HEK293 (cell line): ENCODE measurements at regions not wholly inside any gene's neighbourhood (a gene's known extent, or its start where the extent isn't known, plus 50 kb on each side); places are given as distances from the start of the nearest gene placed in this dataset.

Source experiments
- CTCF ChIA-PET: fragments of 350-600 bp; formaldehyde crosslinking; extraction: SDS; loops from one replicate; lab custom pipeline; 2021; ENCODE audit warnings: antibody characterized with exemption; lab: Yijun Ruan, JAX
- POLR2A ChIA-PET: fragments of 300-600 bp; formaldehyde crosslinking; extraction: SDS; loops from one replicate; lab custom pipeline; 2020; ENCODE audit warnings: antibody characterized with exemption, inconsistent platforms; lab: Yijun Ruan, JAX
- H3K27ac ChIP-seq: fragments of 200-500 bp; sonication (Bioruptor generic); 2 replicates; pipeline ENCODE4 v1.5.1; 2014; ENCODE audit warnings: low read depth, low read length, control low read depth, inconsistent platforms; ENCODE audit errors: extremely low read depth
- H3K36me3 ChIP-seq, 2 experiments: fragments of 200-500 bp in 1 of 2; sonication (Bioruptor generic) in 1 of 2; 1 replicate in 1 of 2; 2 replicates in 1 of 2; pipeline ENCODE4 v1.5.1; 2014 to 2017; ENCODE audit warnings: inconsistent platforms in 2 of 2, low read length in 2 of 2; ENCODE audit not compliant: control insufficient read depth in 2 of 2, insufficient read depth in 1 of 2
- H3K4me1 ChIP-seq: fragments of 200-500 bp; sonication (Bioruptor generic); 2 replicates; pipeline ENCODE4 v1.5.1; 2014; ENCODE audit warnings: mild to moderate bottlenecking, low read length, inconsistent platforms; ENCODE audit not compliant: control insufficient read depth, insufficient read depth
- H3K4me3 ChIP-seq: 2 replicates; pipeline ENCODE4 v1.5.1; 2011; ENCODE audit warnings: low read depth, mild to moderate bottlenecking, control low read depth, low read length, moderate library complexity
- H3K9me3 ChIP-seq: fragments of 200-500 bp; sonication (Bioruptor generic); 2 replicates; pipeline ENCODE4 v1.5.1; 2014; ENCODE audit warnings: low read depth, low read length, inconsistent platforms; ENCODE audit not compliant: control insufficient read depth, insufficient read depth
- BCL11B ChIP-seq: fragments of 450-650 bp; formaldehyde crosslinking; IDR thresholded peaks from 2 replicates; pipeline ENCODE4 v1.5.1; 2016; ENCODE audit warnings: low read depth, missing biosample characterization, missing genetic modification characterization
- FEZF1 ChIP-seq: fragments of 450-650 bp; formaldehyde crosslinking; IDR thresholded peaks from 2 replicates; pipeline ENCODE4 v1.5.1; 2016; ENCODE audit warnings: missing biosample characterization, missing genetic modification characterization
- HOXC10 ChIP-seq: sonication (generic); formaldehyde crosslinking; IDR thresholded peaks from 2 replicates; pipeline ENCODE4 v1.8.1; 2023; ENCODE audit warnings: mild to moderate bottlenecking, missing genetic modification reagents
- PRDM2 ChIP-seq: fragments of 450-650 bp; formaldehyde crosslinking; IDR thresholded peaks from 2 replicates; pipeline ENCODE4 v1.5.1; 2016; ENCODE audit warnings: missing biosample characterization, missing genetic modification characterization, borderline replicate concordance
- REPIN1 ChIP-seq: fragments of 450-650 bp; formaldehyde crosslinking; IDR thresholded peaks from 2 replicates; pipeline ENCODE4 v1.5.1; 2017; ENCODE audit warnings: missing biosample characterization, missing genetic modification characterization, low read depth
- SCRT1 ChIP-seq: fragments of 450-650 bp; formaldehyde crosslinking; IDR thresholded peaks from 2 replicates; pipeline ENCODE4 v1.5.1; 2016; ENCODE audit warnings: missing biosample characterization, missing genetic modification characterization, borderline replicate concordance
- SP2 ChIP-seq: fragments of 450-650 bp; formaldehyde crosslinking; IDR thresholded peaks from 2 replicates; pipeline ENCODE4 v1.5.1; 2016; ENCODE audit warnings: missing biosample characterization, missing genetic modification characterization
- TRIM28 ChIP-seq: IDR thresholded peaks from 2 replicates; pipeline ENCODE4 v1.6.1; 2011; ENCODE audit warnings: low read length, control low read depth, borderline replicate concordance
- YY1 ChIP-seq: fragments of 450-650 bp; formaldehyde crosslinking; IDR thresholded peaks from 2 replicates; pipeline ENCODE4 v1.5.1; 2018; ENCODE audit warnings: missing biosample characterization, missing genetic modification characterization
- ZBTB48 ChIP-seq: fragments of 450-650 bp; formaldehyde crosslinking; IDR thresholded peaks from 2 replicates; pipeline ENCODE4 v1.5.1; 2016; ENCODE audit warnings: missing biosample characterization, missing genetic modification characterization
- ZNF114 ChIP-seq: fragments of 450-650 bp; formaldehyde crosslinking; IDR thresholded peaks from 2 replicates; pipeline ENCODE4 v1.5.0; 2017; ENCODE audit warnings: missing biosample characterization, missing genetic modification characterization
- ZNF140 ChIP-seq: fragments of 450-650 bp; formaldehyde crosslinking; IDR thresholded peaks from 2 replicates; pipeline ENCODE4 v1.5.1; 2016; ENCODE audit warnings: missing biosample characterization, missing genetic modification characterization
- ZNF148 ChIP-seq: fragments of 450-650 bp; formaldehyde crosslinking; IDR thresholded peaks from 2 replicates; pipeline ENCODE4 v1.5.0; 2017; ENCODE audit warnings: missing biosample characterization, missing genetic modification characterization, borderline replicate concordance
- ZNF155 ChIP-seq: fragments of 450-650 bp; formaldehyde crosslinking; IDR thresholded peaks from 2 replicates; pipeline ENCODE4 v1.5.1; 2016; ENCODE audit warnings: missing biosample characterization, missing genetic modification characterization
- ZNF23 ChIP-seq: fragments of 450-650 bp; formaldehyde crosslinking; IDR thresholded peaks from 2 replicates; pipeline ENCODE4 v1.5.1; 2016; ENCODE audit warnings: missing biosample characterization, missing genetic modification characterization, borderline replicate concordance
- ZNF302 ChIP-seq: fragments of 450-650 bp; formaldehyde crosslinking; IDR thresholded peaks from 2 replicates; pipeline ENCODE4 v1.5.1; 2016; ENCODE audit warnings: missing biosample characterization, missing genetic modification characterization, low read depth
- ZNF335 ChIP-seq: fragments of 450-650 bp; formaldehyde crosslinking; conservative IDR thresholded peaks from 2 replicates; pipeline ENCODE4 v1.5.1; 2016; ENCODE audit warnings: missing biosample characterization, missing genetic modification characterization
- ZNF350 ChIP-seq: fragments of 450-650 bp; formaldehyde crosslinking; IDR thresholded peaks from 2 replicates; pipeline ENCODE4 v1.5.0; 2017; ENCODE audit warnings: missing biosample characterization, mild to moderate bottlenecking, missing genetic modification characterization
- ZNF37A ChIP-seq: fragments of 450-650 bp; IDR thresholded peaks from 2 replicates; pipeline ENCODE4 v1.5.1; 2018; ENCODE audit warnings: missing biosample characterization, missing genetic modification characterization
- ZNF558 ChIP-seq: fragments of 450-650 bp; formaldehyde crosslinking; IDR thresholded peaks from 2 replicates; pipeline ENCODE4 v1.5.1; 2016; ENCODE audit warnings: missing biosample characterization, missing genetic modification characterization
- ZNF610 ChIP-seq: fragments of 450-650 bp; formaldehyde crosslinking; IDR thresholded peaks from 2 replicates; pipeline ENCODE4 v1.5.1; 2016; ENCODE audit warnings: missing biosample characterization, missing genetic modification characterization, borderline replicate concordance
- ZNF621 ChIP-seq: fragments of 450-650 bp; formaldehyde crosslinking; IDR thresholded peaks from 2 replicates; pipeline ENCODE4 v1.5.1; 2017; ENCODE audit warnings: missing biosample characterization, missing genetic modification characterization
- ZNF660 ChIP-seq: fragments of 450-650 bp; IDR thresholded peaks from 2 replicates; pipeline ENCODE4 v1.5.1; 2018; ENCODE audit warnings: missing biosample characterization, mild to moderate bottlenecking, missing genetic modification characterization
- ZNF707 ChIP-seq: fragments of 450-650 bp; formaldehyde crosslinking; IDR thresholded peaks from 2 replicates; pipeline ENCODE4 v1.5.1; 2016; ENCODE audit warnings: missing biosample characterization, missing genetic modification characterization
- TF ChIP-seq, protein P1 (sequence below): fragments of 450-650 bp; formaldehyde crosslinking; IDR thresholded peaks from 2 replicates; pipeline ENCODE4 v1.5.1; 2016; ENCODE audit warnings: missing biosample characterization, missing genetic modification characterization
- TF ChIP-seq, protein P2 (sequence below): fragments of 450-650 bp; formaldehyde crosslinking; IDR thresholded peaks from 2 replicates; pipeline ENCODE4 v1.5.1; 2016; ENCODE audit warnings: missing biosample characterization, missing genetic modification characterization

GRCh38 chr3:66103729-66104128, 65.0 kb upstream of the MAGI1 start:
- TF ChIP-seq ZNF660 (no peak), BCL11B (no peak), ZNF155 (tag by site-specific recombination) (no peak), TRIM28 (no peak), ZNF335 (tag by site-specific recombination) (no peak), ZNF37A (tag by site-specific recombination) (no peak), ZNF621 (tag by site-specific recombination) (no peak), ZNF558 (no peak), REPIN1 (tag by site-specific recombination) (no peak), ZNF350 (tag by site-specific recombination) (no peak), SCRT1 (no peak), ZBTB48 (tag by site-specific recombination) (no peak)
- TF ChIP-seq, protein P1, sequence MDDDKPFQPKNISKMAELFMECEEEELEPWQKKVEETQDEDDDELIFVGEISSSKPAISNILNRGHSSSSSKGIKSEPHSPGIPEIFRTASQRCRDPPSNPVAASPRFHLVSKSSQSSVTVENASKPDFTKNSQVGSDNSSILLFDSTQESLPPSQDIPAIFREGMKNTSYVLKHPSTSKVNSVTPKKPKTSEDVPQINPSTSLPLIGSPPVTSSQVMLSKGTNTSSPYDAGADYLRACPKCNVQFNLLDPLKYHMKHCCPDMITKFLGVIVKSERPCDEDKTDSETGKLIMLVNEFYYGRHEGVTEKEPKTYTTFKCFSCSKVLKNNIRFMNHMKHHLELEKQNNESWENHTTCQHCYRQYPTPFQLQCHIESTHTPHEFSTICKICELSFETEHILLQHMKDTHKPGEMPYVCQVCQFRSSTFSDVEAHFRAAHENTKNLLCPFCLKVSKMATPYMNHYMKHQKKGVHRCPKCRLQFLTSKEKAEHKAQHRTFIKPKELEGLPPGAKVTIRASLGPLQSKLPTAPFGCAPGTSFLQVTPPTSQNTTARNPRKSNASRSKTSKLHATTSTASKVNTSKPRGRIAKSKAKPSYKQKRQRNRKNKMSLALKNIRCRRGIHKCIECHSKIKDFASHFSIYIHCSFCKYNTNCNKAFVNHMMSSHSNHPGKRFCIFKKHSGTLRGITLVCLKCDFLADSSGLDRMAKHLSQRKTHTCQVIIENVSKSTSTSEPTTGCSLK (tag by site-specific recombination), result no peak
- Histone ChIP-seq H3K27ac (no peak overlapping the region), H3K4me3 (no peak overlapping the region), H3K9me3 (no peaks in the 10 kb centered on the region), H3K4me1 (no peaks in the 10 kb centered on the region), H3K36me3 (no peaks in the 10 kb centered on the region)
- ChIA-PET POLR2A (no interaction called here), CTCF (no interaction called here)

DNA sequence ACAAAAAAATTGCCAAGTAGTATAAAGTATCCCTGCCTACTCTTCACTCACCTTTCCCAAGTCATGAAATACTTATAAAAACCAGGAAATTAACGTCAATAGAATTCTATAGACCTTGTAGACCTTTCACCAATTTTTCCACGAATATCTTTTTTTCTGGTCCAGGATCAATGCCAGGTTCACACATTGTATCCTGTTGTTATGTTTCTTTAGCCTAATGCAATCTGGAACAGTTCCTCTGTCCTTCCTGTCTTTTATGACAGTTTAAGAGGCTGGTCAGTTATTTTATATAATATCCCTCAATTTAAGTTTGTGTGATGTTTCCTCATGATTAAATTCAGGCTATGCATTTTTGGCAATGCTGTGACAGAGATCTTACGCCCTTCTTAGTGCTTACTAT, 63.2 kb upstream of the MAGI1 start:
- no peaks in the 10 kb centered on the region for H3K9me3 ChIP-seq
- H3K36me3 ChIP-seq, result no peaks in the 10 kb centered on the region
- H3K4me1 ChIP-seq, result no peaks in the 10 kb centered on the region
- no peak overlapping the region for H3K4me3 ChIP-seq
- no peak overlapping the region for H3K27ac ChIP-seq
- ChIA-PET CTCF (interaction anchor here (0.7 kb wide), 1 partner anchor 266 kb away, joined by 4 read pairs; no protein-coding TSS in a partner anchor), POLR2A (no interaction called here)
- TF ChIP-seq ZNF23 (tag by site-specific recombination) (no peak), YY1 (tag by site-specific recombination) (no peak), ZNF140 (tag by site-specific recombination) (no peak), ZNF302 (tag by site-specific recombination) (no peak), PRDM2 (tag by site-specific recombination) (no peak), SP2 (tag by site-specific recombination) (no peak), FEZF1 (no peak), HOXC10 (no peak), ZNF610 (no peak), ZNF707 (no peak), ZNF114 (tag by site-specific recombination) (no peak), ZNF148 (tag by site-specific recombination) (no peak)
- TF ChIP-seq, protein P2, sequence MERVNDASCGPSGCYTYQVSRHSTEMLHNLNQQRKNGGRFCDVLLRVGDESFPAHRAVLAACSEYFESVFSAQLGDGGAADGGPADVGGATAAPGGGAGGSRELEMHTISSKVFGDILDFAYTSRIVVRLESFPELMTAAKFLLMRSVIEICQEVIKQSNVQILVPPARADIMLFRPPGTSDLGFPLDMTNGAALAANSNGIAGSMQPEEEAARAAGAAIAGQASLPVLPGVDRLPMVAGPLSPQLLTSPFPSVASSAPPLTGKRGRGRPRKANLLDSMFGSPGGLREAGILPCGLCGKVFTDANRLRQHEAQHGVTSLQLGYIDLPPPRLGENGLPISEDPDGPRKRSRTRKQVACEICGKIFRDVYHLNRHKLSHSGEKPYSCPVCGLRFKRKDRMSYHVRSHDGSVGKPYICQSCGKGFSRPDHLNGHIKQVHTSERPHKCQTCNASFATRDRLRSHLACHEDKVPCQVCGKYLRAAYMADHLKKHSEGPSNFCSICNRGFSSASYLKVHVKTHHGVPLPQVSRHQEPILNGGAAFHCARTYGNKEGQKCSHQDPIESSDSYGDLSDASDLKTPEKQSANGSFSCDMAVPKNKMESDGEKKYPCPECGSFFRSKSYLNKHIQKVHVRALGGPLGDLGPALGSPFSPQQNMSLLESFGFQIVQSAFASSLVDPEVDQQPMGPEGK, result no peak
